ENCODE measurements at regions not wholly inside any gene's neighbourhood (a gene's known extent, or its start where the extent isn't known, plus 50 kb on each side); places are given as distances from the start of the nearest gene placed in this dataset.

DNA sequence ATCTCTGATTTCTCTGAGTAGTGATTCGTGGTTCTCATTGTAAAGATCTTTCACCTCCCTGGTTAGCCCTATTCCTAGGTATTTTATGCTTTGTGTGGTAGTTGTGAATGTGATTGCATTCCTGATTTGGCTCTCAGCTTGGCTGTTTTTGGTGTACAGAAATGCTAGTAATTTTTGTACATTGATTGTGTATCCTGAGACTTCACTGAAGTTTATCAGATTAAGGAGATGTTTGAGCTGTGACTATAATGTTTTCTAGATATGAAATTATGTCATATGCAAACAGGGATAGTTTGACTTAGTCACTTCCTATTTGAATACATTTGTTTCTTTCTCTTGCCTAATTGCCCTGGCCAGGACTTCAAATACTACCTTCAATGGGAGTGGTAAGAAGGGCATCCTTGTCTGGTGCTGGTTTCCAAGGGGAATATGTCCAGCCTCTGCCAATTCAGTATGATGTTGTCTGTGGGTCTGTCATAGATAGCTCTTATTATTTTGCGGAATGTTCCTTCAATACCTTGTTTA, 251.9 kb upstream of the ZNF804A start:
- WGBS, 2 donors, result 83 to 85% methylated on average over 2 of the region's 2 CpGs
- no peaks in the 10 kb centered on the region for H3K4me1 ChIP-seq

DNA sequence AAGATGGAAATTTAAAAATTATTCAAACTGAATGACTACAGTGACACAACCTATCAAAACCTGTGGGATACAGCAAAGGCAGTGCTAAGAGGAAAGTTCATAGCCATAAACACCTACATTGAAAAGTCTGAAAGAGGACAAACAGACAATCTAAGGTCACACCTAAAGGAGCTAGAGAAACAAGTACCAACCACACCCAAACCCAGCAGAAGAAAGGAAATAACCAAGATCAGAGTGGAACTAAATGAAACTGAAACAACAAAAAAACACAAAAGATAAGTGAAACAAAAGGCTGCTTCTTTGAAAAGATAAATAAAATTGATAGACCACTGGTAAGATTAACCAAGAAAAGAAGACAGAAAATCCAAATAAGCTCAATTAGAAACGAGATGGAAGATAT, 247.2 kb upstream of the ZNF804A start:
- intact Hi-C loops (cut with DNase I), result no loop called here
- Histone ChIP-seq H3K27me3 (no peaks in the 10 kb centered on the region), H3K36me3 (no peaks in the 10 kb centered on the region), H3K27ac (no peak overlapping the region), H3K9me3 (no peaks in the 10 kb centered on the region), H3K4me1 (no peaks in the 10 kb centered on the region), H3K4me3 (replicated peaks in 1 of 3) (no peak overlapping the region)
- 73 to 82% methylated on average over 1 of the region's 1 CpG for WGBS, 2 donors
- no peak for DNase-seq
- TF ChIP-seq POLR2A (IDR thresholded peaks at IDR 0.05), result no peak
- TF ChIP-seq, protein P1, sequence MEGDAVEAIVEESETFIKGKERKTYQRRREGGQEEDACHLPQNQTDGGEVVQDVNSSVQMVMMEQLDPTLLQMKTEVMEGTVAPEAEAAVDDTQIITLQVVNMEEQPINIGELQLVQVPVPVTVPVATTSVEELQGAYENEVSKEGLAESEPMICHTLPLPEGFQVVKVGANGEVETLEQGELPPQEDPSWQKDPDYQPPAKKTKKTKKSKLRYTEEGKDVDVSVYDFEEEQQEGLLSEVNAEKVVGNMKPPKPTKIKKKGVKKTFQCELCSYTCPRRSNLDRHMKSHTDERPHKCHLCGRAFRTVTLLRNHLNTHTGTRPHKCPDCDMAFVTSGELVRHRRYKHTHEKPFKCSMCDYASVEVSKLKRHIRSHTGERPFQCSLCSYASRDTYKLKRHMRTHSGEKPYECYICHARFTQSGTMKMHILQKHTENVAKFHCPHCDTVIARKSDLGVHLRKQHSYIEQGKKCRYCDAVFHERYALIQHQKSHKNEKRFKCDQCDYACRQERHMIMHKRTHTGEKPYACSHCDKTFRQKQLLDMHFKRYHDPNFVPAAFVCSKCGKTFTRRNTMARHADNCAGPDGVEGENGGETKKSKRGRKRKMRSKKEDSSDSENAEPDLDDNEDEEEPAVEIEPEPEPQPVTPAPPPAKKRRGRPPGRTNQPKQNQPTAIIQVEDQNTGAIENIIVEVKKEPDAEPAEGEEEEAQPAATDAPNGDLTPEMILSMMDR (IDR thresholded peaks at IDR 0.05), result no peak

More for the DNA sequence above, 251.9 kb upstream of the ZNF804A start:
- H3K36me3 ChIP-seq, result no peaks in the 10 kb centered on the region
- H3K27ac ChIP-seq, result no peak overlapping the region
- H3K4me3 ChIP-seq (replicated peaks in 1 of 3), result no peak overlapping the region
- no peak for DNase-seq
- H3K9me3 ChIP-seq, result no peaks in the 10 kb centered on the region
- no peak for TF ChIP-seq POLR2A (IDR thresholded peaks at IDR 0.05)
- TF ChIP-seq, protein P1 (IDR thresholded peaks at IDR 0.05), result no peak
- intact Hi-C loops (cut with DNase I), result no loop called here
- no peaks in the 10 kb centered on the region for H3K27me3 ChIP-seq

GRCh38 chr2:184357033-184357432, 241.3 kb upstream of the ZNF804A start:
- no peak overlapping the region for H3K4me3 ChIP-seq (replicated peaks in 1 of 3)
- no peak for DNase-seq
- WGBS, 2 donors, result 58 to 63% methylated on average over 3 of the region's 3 CpGs
- no peaks in the 10 kb centered on the region for H3K27me3 ChIP-seq
- H3K9me3 ChIP-seq, result no peaks in the 10 kb centered on the region
- intact Hi-C loops (cut with DNase I), result no loop called here
- TF ChIP-seq POLR2A (IDR thresholded peaks at IDR 0.05), result no peak
- TF ChIP-seq, protein P1 (IDR thresholded peaks at IDR 0.05), result no peak
- H3K27ac ChIP-seq, result no peak overlapping the region
- H3K4me1 ChIP-seq, result no peaks in the 10 kb centered on the region
- H3K36me3 ChIP-seq, result no peaks in the 10 kb centered on the region

DNA sequence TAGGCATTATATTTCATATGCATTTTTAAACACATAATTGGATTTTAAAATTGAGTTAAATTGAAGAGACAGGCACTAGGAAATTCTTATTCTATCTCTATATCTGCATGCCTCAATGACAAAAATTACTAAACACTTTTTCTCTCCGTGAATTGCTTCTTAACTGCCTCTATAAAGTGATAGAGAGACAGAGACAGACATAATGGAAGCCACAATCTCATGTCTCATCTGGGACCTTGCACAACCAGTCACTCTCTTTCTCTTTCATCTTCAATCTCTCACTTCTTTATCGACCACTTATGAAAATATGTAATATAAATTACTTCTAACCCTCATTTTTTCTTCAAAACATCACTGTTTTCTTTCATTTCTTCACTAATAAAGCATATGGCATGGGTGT, 238.9 kb upstream of the ZNF804A start:
- Histone ChIP-seq H3K4me1 (no peaks in the 10 kb centered on the region), H3K36me3 (no peaks in the 10 kb centered on the region), H3K27me3 (no peaks in the 10 kb centered on the region), H3K27ac (no peak overlapping the region), H3K4me3 (replicated peaks in 1 of 3) (no peak overlapping the region), H3K9me3 (no peaks in the 10 kb centered on the region)
- intact Hi-C loops (cut with DNase I), result no loop called here
- 45 to 66% methylated on average over 2 of the region's 2 CpGs for WGBS, 2 donors
- TF ChIP-seq, protein P1 (IDR thresholded peaks at IDR 0.05), result no peak
- no peak for TF ChIP-seq POLR2A (IDR thresholded peaks at IDR 0.05)
- no peak for DNase-seq

DNA sequence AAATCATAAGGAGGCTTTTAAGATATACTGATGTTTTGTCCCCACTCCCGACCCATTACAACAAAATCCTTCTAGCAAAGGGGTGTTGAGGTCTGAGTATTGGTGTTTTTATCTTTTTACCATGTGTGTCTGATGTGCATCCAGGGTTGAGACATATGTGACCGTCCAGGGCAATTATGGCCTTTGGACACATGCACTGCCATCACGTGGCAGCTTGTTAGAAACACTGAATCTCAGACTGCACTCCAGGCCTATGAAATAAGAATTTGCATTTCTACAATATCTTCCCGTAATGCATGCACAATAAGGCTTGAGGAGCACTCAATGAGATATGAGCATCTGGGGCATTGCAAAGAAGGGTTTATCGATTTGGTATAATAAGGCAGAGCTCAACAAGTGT, 235.1 kb upstream of the ZNF804A start:
- 81 to 83% methylated on average over 5 of the region's 5 CpGs for WGBS, 2 donors
- DNase-seq, result no peak
- Histone ChIP-seq H3K27ac (no peak overlapping the region), H3K9me3 (no peaks in the 10 kb centered on the region), H3K4me3 (replicated peaks in 1 of 3) (no peak overlapping the region), H3K4me1 (no peaks in the 10 kb centered on the region), H3K27me3 (no peaks in the 10 kb centered on the region), H3K36me3 (no peaks in the 10 kb centered on the region)
- intact Hi-C loops (cut with DNase I), result no loop called here
- TF ChIP-seq POLR2A (IDR thresholded peaks at IDR 0.05), result no peak
- TF ChIP-seq, protein P1 (IDR thresholded peaks at IDR 0.05), result no peak

Measured in thyroid gland (tissue), 4 donors.